ENCODE measurements at regions not wholly inside any gene's neighbourhood (a gene's known extent, or its start where the extent isn't known, plus 50 kb on each side); places are given as distances from the start of the nearest gene placed in this dataset.

GRCh38 chr6:164925681-164926530 is 383.5 kb downstream of the C6orf118 start:
- DNase-seq (ENCODE audit: low read depth): no peak

- DNase-seq (ENCODE audit: low read depth): no peak
Measured at GRCh38 chr6:164924674-164925073, 384.7 kb downstream of the C6orf118 start.

- DNase-seq (ENCODE audit: low read depth): no peak
Measured at GRCh38 chr6:164917211-164917610, 392.2 kb downstream of the C6orf118 start.

- no peak for DNase-seq (ENCODE audit: low read depth)
Measured at GRCh38 chr6:164916087-164916486, 393.3 kb downstream of the C6orf118 start.

GRCh38 chr6:164911873-164912580 is 397.4 kb downstream of the C6orf118 start:
- peak; percentile 17 for DNase-seq (ENCODE audit: low read depth)

GRCh38 chr6:164911151-164911550 is 398.3 kb downstream of the C6orf118 start:
- DNase-seq (ENCODE audit: low read depth): no peak

GRCh38 chr6:164906766-164907165 is 402.6 kb downstream of the C6orf118 start:
- no peak for DNase-seq (ENCODE audit: low read depth)

- no peak for DNase-seq (ENCODE audit: low read depth)
Measured at GRCh38 chr6:164905311-164905710, 404.1 kb downstream of the C6orf118 start.

GRCh38 chr6:164898412-164898811 is 411.0 kb downstream of the C6orf118 start:
- no peak for DNase-seq (ENCODE audit: low read depth)

GRCh38 chr6:164897523-164898235 is 411.7 kb downstream of the C6orf118 start:
- no peak for DNase-seq (ENCODE audit: low read depth)

GRCh38 chr6:164889980-164890379 is 419.4 kb downstream of the C6orf118 start:
- DNase-seq (ENCODE audit: low read depth): no peak

- DNase-seq (ENCODE audit: low read depth): no peak
Measured at GRCh38 chr6:164887660-164888059, 421.7 kb downstream of the C6orf118 start.

GRCh38 chr6:164882236-164882635 is 427.2 kb downstream of the C6orf118 start:
- no peak for DNase-seq (ENCODE audit: low read depth)

GRCh38 chr6:164871783-164872182 is 437.6 kb downstream of the C6orf118 start:
- no peak for DNase-seq (ENCODE audit: low read depth)

GRCh38 chr6:164870164-164870563 is 439.2 kb downstream of the C6orf118 start:
- DNase-seq (ENCODE audit: low read depth): no peak

GRCh38 chr6:164861967-164862366 is 447.4 kb downstream of the C6orf118 start:
- no peak for DNase-seq (ENCODE audit: low read depth)

GRCh38 chr6:164859816-164860215 is 449.6 kb downstream of the C6orf118 start:
- DNase-seq (ENCODE audit: low read depth): no peak

GRCh38 chr6:164856138-164856537 is 453.3 kb downstream of the C6orf118 start:
- DNase-seq (ENCODE audit: low read depth): no peak

GRCh38 chr6:164855281-164855680 is 454.1 kb downstream of the C6orf118 start:
- DNase-seq (ENCODE audit: low read depth): no peak

GRCh38 chr6:164854526-164854925 is 454.9 kb downstream of the C6orf118 start:
- DNase-seq (ENCODE audit: low read depth): no peak

- no peak for DNase-seq (ENCODE audit: low read depth)
Measured at GRCh38 chr6:164845773-164846172, 463.6 kb downstream of the C6orf118 start.

- DNase-seq (ENCODE audit: low read depth): no peak
Measured at GRCh38 chr6:164842085-164842484, 467.3 kb downstream of the C6orf118 start.

Measured in forelimb muscle (tissue), 1 donor.